Stomach (tissue), 4 donors: ENCODE measurements at regions not wholly inside any gene's neighbourhood (a gene's known extent, or its start where the extent isn't known, plus 50 kb on each side); places are given as distances from the start of the nearest gene placed in this dataset.

ENCODE experiments used
- CTCF ChIP-seq, 7 experiments: fragments of 450-650 bp in 4 of 7; fragments of 200-600 bp in 3 of 7; sonication (generic) in 3 of 7; IDR thresholded peaks; one replicate each; pipeline ENCODE4 v1.5.1; 2016 to 2019; ENCODE audit warnings: antibody characterized with exemption in 7 of 7, control low read depth in 2 of 7, mild to moderate bottlenecking in 1 of 7
- EP300 ChIP-seq: sonication (generic); formaldehyde crosslinking; IDR thresholded peaks from one replicate; pipeline ENCODE4 v1.6.1; 2017; ENCODE audit warnings: antibody characterized with exemption
- POLR2A ChIP-seq, 4 donors: fragments of 450-650 bp; IDR thresholded peaks; one replicate each; pipeline ENCODE4 v1.6.1; 2016; ENCODE audit warnings: antibody characterized with exemption in 4 of 4, control low read depth in 2 of 4, mild to moderate bottlenecking in 1 of 4, moderate library complexity in 1 of 4

DNA sequence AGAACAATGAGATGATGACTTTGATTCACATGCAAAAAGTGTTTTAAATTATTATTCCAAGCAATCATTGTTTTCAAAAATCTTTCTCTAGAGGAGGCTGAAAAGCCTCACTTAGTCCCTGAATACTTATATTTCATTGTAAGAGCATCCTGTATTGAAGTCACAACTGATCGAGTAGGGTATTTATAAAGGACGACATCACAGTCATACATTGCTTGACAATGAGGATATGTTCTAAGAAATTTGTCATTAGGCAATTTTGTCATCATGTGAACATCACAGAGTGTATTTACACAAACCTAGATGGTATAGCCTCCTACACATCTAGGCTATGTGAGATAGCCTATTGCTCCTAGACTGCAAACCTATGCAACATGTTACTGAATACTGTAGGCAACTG lies 510.4 kb upstream of the RGMB start:
- TF ChIP-seq CTCF (IDR thresholded peaks at IDR 0.05) (no peak), POLR2A (IDR thresholded peaks at IDR 0.05) (no peak), EP300 (no peak)
